ENCODE measurements at regions not wholly inside any gene's neighbourhood (a gene's known extent, or its start where the extent isn't known, plus 50 kb on each side); places are given as distances from the start of the nearest gene placed in this dataset.

DNA sequence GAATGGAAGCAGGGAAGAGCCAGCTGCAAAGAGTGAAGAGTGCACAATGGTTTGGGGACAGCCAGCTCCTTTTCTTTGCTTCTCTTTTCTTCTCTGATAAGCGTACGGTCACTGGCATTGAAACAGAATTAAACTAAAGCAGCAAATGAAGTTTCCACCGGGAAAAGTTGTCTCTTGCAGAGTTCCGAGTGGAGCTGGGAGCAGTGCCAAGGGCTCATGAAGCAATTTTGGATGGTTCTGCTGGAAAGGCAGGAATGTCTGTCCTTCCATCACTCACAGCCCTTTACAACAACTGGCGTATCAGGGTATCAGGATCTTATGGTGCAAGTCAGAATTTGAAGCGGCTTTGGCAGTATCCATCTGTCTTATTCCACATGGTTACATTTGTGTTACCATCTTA lies 1042.9 kb downstream of the NTRK3 start:
- TF ChIP-seq, protein P1, sequence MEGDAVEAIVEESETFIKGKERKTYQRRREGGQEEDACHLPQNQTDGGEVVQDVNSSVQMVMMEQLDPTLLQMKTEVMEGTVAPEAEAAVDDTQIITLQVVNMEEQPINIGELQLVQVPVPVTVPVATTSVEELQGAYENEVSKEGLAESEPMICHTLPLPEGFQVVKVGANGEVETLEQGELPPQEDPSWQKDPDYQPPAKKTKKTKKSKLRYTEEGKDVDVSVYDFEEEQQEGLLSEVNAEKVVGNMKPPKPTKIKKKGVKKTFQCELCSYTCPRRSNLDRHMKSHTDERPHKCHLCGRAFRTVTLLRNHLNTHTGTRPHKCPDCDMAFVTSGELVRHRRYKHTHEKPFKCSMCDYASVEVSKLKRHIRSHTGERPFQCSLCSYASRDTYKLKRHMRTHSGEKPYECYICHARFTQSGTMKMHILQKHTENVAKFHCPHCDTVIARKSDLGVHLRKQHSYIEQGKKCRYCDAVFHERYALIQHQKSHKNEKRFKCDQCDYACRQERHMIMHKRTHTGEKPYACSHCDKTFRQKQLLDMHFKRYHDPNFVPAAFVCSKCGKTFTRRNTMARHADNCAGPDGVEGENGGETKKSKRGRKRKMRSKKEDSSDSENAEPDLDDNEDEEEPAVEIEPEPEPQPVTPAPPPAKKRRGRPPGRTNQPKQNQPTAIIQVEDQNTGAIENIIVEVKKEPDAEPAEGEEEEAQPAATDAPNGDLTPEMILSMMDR (conservative IDR thresholded peaks at IDR 0.05; ENCODE audit: control insufficient read depth, insufficient read depth, low read depth, low read length): no peak
- no peak for DNase-seq (ENCODE audit: low read depth)
- no peak overlapping the region for H3K4me3 ChIP-seq (ENCODE audit: control insufficient read depth, low read depth, low read length)

DNA sequence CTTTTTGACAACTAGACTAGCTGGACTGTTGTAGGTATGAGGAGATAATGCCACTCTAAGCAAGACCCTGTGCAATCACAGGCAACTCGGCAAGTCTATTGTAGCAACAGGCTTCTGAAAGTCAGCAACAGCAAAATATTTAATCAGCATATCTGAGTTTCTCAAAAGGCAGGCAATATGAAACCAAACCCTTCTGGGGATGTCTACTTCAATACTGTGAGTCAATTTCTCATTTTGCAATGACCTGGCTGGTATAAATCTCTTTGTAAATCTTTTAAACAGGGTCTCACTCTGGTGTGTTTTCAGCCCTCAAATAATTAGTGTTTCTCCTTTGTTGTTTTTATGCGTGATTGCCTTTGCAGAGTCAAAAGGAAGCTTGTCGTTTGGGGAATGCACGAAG lies 1044.5 kb downstream of the NTRK3 start:
- TF ChIP-seq, protein P1 (conservative IDR thresholded peaks at IDR 0.05; ENCODE audit: control insufficient read depth, insufficient read depth, low read depth, low read length): no peak
- no peak overlapping the region for H3K4me3 ChIP-seq (ENCODE audit: control insufficient read depth, low read depth, low read length)
- DNase-seq (ENCODE audit: low read depth): no peak

DNA sequence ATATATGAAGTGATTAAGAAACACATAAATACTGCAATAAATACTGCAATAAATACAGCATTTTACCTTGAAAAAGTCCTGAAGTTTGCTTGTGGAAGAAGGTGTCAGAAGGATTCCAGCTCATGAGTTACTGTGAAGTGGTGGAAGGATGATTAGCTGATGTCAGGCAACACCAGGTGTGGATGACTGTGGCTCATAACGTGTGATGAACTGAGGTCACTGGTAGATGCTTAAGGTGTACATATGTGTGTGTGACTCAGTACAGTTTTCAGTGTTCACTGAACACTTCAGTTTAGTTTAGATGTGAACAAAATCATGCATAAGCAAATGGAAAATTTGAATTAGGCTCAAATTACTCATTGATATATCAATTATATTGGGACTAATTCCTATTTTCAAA lies 1045.0 kb downstream of the NTRK3 start:
- TF ChIP-seq, protein P1 (conservative IDR thresholded peaks at IDR 0.05; ENCODE audit: control insufficient read depth, insufficient read depth, low read depth, low read length): no peak
- no peak overlapping the region for H3K4me3 ChIP-seq (ENCODE audit: control insufficient read depth, low read depth, low read length)
- DNase-seq (ENCODE audit: low read depth): no peak

DNA sequence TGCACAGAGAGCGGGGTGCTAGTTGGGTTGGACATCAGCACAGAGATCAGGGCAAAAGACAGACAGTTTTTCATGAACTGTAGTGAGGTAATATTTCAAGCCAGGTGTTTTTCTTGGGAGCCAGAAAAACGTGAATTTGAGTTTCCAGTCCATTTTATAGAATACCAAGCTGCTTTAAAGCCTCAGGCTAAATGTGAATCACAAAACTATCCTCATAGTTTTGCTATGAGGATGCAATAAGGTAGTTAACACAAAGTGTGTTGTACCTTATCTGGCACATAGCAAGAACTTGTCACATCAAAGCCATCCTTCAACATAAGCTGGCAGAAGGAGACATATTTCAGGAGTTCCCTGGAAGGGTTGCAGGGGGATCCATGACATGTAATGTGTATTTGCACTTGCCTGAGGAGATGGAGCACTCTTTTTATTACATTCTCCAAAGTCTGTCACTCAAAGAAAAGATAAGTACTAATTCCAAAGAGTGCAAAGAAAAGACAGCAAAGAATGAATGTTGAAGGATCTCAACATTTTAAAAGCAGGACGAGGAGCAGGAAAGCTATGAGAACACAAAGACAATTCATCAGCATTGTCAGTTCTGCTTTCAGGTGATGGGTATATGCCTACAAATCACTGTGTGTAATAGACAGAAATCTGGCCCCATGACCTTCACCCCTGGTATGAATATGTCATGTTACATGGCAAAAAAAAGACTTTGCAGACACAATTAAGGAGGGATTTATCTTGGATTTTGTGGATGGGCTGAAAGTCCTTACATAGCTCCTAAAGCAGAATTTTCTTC lies 1046.4 kb downstream of the NTRK3 start:
- DNase-seq (ENCODE audit: low read depth): no peak
- TF ChIP-seq, protein P1 (conservative IDR thresholded peaks at IDR 0.05; ENCODE audit: control insufficient read depth, insufficient read depth, low read depth, low read length): no peak
- no peak overlapping the region for H3K4me3 ChIP-seq (ENCODE audit: control insufficient read depth, low read depth, low read length)

DNA sequence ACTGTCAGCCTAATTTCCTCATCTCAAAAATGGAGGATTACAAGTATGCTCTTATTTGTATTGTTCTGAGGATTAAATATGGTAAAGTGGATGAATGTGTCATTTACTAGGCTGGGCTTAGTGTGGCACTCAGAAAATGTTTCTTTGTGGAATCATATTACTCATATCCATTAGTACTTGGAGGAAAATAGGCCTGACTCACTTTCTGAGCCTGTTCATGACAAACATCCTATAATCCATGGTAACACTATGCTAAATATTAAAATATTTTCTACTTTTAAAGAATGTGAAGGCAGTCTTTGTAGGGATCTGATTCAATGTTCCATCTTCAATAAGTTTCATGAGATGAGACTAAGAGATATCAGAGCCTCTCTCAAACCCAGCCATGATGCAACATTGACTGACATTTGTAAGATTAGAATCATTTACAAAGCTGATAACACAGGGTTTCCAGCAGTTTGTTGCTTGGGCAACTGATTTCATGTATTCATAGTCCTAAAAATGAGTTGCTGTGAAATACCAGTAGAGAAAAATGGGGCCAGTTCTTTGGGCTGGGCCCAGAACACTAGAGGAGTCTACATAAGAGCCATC lies 1048.5 kb downstream of the NTRK3 start:
- DNase-seq (ENCODE audit: low read depth): peak; percentile 3
- no peak overlapping the region for H3K4me3 ChIP-seq (ENCODE audit: control insufficient read depth, low read depth, low read length)
- TF ChIP-seq, protein P1 (conservative IDR thresholded peaks at IDR 0.05; ENCODE audit: control insufficient read depth, insufficient read depth, low read depth, low read length): no peak

DNA sequence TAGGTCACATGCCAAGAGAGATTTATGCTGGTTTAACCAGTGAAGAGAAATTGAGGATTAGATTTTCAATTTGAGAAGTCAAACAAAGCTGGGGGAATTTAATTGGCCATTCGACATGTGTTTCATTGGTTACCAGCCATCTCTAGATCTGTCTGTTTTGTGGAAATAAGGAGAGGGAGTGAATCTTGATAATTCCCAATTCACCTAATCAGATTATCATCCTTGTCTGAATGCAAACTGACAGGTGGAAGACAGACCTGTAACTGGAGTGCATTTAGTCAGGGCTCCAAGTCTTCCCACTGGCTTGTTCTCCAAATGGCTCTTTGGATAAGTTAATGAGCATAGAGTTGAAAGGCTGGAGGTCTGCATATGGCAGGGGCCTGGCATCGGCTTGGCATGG lies 1049.3 kb downstream of the NTRK3 start:
- TF ChIP-seq, protein P1 (conservative IDR thresholded peaks at IDR 0.05; ENCODE audit: control insufficient read depth, insufficient read depth, low read depth, low read length): no peak
- no peak for DNase-seq (ENCODE audit: low read depth)
- no peak overlapping the region for H3K4me3 ChIP-seq (ENCODE audit: control insufficient read depth, low read depth, low read length)
